GM18505 (cell line): ENCODE measurements at regions not wholly inside any gene's neighbourhood (a gene's known extent, or its start where the extent isn't known, plus 50 kb on each side); places are given as distances from the start of the nearest gene placed in this dataset.

Experiments
- ATAC-seq: cut with Tn5 transposase; IDR thresholded peaks from one replicate; pipeline ENCODE4 v1.9.1; 2021; ENCODE audit not compliant: unreplicated experiment
- POLR2A ChIP-seq: IDR thresholded peaks from 4 replicates; pipeline ENCODE4 v1.6.1; 2011; ENCODE audit warnings: borderline replicate concordance; ENCODE audit not compliant: insufficient read depth, insufficient read length; ENCODE audit errors: extremely low read depth

DNA sequence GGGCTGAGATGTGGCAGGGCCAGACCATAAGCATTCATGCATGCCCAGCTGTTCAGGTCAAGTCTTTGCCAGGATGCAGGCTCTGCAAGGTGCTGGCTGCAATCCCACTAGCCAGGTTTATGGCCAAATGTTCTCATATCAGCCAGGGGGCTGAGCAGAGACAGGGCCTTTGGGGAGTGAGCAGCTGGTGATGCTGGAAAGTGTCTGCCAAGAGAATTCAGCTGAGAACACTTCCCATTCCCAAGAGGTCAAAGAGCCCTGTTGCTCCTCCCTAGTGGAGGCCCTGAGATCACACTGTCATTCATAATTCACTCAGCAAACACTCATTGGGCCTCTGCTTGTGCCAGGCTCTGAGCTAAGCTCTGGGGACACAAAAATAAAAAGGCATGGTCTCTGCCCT is 150.3 kb downstream of the DMRTA2 start:
- ATAC-seq: no peak
- no peak for TF ChIP-seq POLR2A

DNA sequence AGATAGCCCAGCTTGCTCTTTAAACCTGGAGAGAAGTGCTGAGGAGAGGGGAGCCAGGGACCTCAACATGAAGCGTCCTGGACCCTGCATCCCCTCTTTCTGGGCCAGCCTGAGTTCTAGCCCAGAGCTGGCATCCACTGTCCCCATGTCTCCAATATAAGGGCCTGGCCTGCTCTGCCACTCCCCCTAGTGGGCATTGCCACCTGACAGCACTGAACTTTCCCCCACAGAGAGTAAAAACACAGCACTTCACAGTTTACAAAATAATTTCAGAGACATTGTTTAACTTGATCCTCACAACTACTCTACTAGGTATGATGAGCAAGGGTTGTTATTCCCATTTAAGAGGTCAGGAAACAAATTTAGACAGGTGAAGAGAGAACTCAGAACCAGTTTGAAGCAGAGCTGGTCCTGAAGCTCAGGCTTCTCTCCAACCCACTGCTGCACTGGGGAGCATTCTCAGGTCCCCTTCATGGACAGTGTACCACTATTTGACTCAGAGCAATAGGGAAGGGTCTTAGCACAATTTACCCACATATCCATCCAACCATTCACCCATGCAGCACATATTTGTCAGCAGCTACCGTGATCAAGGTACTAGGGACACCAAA is 151.2 kb downstream of the DMRTA2 start:
- no peak for TF ChIP-seq POLR2A
- no peak for ATAC-seq

DNA sequence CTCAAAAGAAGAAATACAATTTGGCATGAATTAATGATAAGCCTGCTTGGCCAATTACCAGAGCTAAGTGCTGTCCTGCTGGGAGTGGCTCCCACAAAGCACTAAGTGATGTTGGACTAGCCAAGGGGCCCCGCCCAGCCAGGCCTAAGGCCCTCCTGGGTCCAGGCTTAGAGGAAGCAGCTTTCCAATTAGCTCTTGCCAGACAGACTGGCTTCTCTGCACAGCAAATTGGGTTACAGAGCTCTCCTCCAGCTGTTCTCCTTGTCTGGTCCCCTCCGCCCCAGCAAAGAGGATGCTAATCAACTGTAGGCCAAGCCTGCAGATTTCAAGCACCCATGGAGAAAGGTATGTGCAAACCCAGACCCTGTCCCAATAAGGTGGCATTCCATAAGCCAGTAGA is 151.9 kb downstream of the DMRTA2 start:
- ATAC-seq: no peak
- no peak for TF ChIP-seq POLR2A

DNA sequence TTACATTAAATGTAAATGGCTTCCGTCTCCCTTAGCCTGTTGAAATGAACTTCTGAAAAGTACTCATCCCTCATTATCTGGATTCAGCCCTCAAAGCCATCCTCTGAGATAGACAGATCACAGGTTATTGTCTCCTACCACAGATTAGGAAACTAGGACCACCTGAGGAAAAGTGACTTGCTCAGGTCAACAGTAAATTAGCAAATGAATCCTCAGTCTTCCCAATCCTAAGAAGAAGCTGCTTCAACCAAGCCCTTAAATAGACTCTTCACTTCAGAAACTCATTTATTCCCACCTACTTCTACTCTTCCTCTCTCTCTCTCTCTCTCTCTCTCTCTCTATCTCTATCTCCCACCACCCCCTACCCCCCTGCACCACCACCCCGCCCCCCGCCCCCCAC is 152.3 kb downstream of the DMRTA2 start:
- ATAC-seq: no peak
- TF ChIP-seq POLR2A: no peak

DNA sequence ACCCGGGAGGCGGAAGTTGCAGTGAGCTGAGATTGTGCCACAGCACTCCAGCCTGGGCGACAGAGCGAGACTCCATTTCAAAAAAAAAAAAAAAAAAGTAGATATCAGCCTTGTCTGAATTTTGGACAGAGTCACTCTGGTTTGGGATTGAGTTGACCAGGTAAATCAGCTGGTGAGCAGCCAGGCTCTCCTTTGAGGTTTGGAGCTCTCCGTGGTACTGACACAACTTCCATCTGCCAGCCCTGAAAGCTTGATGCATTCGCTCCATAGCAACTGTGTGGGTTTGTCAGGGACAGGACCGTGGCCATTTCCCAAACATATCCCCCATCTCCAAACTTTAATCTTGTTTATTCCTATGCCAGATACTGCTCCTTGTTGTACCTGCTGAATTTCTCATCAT is 155.2 kb downstream of the DMRTA2 start:
- no peak for TF ChIP-seq POLR2A
- ATAC-seq: no peak

DNA sequence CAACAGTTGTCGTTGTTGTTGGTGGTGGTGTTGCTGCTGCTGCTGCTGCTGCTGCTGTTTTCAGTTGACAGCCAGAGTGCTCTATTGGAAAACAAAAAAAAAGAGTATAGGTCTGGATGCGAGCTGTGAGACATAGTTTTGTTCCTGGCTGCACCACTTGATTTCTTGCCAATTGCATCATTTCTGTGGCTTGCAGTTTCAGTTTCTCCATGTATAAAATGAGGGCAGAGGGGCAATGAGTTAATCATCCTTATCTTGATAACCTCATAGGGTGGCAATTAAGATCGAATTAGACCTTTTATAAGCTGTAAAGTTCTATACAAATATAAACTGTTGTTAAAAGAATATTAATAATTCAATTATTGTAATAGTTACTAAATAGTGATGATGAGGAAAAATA is 156.7 kb downstream of the DMRTA2 start:
- TF ChIP-seq POLR2A: no peak

DNA sequence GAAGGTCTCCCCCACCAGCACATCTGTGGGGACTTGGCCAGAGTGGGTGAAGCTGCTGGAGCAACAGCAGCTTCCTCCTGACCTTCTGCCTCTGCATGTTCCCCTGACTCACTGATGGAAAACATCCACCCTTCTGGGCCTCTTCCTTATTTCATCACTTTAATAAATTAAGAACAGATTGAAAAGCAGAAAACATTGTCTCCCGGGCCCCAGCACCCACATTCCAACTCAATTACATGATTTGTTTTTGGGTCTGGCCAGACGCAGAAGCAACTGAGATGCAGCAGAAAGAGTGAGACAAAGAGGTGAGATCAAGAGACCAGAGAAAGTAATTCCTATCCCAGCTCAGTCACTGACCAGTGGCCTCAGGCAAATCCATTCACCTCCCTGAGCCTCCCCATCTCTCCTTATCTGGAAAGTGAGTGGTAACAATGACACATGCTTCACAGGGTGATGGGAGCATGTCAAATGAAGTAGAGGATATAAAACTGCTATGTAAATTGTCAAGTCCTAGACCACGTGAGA is 157.1 kb downstream of the ELAVL4 start:
- no peak for ATAC-seq
- TF ChIP-seq POLR2A: no peak

More for the DNA sequence above, 156.7 kb downstream of the DMRTA2 start:
- ATAC-seq: no peak

DNA sequence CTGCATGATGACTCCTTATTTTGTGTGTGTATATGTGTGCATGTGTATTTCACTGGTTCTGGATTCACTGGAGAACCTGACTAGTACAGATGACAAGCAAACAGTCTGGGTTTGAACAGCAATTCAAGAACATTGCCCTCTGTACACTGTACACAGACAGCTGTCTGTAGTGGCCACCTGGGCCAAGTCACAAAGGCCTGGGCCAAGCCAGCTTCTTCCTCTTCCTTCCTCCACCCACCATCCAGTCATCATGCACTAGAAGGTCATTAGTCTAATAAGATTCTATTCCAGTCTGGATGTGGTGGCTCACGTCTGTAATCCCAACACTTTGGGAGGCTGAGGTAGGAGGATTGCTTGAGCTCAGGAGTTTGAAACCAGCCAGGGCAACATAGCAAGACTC is 155.9 kb downstream of the ELAVL4 start:
- TF ChIP-seq POLR2A: no peak
- ATAC-seq: no peak

DNA sequence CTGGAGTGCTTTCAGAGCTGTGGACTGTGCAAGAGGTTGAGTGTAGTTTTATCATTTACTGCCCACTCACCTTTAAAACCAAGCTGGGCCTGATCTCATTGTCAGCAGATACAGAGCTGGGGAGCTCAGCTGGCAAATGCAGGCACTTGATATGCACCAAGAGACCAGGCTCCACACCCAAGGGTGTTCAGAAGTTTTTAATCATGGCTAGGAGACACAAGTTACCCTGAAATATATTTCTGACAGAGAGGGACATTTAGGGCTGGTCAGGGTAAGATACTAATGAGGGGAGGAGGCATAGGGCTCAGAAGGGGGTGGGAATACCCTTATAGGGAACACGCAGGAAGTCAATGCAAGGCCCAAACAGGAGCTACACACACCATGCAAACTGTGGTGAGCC is 153.7 kb downstream of the ELAVL4 start:
- ATAC-seq: no peak

DNA sequence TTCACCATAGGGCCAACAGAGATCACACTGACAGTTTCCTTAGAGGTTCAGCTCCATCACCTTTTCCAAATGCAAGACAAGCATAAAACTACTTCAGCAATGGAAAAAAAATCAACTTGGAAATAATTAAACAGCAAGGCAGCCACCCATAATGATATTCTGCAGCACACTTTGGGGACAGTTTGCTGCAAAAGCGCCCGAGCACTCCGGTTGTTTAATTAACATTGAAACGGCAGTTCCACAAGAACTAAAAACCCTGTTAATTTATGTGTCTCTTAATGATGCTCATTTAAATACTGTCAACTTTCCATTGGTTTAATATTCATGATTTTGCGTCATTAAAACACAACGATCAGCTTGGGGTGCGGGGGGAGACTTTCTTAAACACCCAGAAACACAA is 153.2 kb downstream of the ELAVL4 start:
- ATAC-seq: no peak
- TF ChIP-seq POLR2A: no peak

More for the DNA sequence above, 153.7 kb downstream of the ELAVL4 start:
- no peak for TF ChIP-seq POLR2A

DNA sequence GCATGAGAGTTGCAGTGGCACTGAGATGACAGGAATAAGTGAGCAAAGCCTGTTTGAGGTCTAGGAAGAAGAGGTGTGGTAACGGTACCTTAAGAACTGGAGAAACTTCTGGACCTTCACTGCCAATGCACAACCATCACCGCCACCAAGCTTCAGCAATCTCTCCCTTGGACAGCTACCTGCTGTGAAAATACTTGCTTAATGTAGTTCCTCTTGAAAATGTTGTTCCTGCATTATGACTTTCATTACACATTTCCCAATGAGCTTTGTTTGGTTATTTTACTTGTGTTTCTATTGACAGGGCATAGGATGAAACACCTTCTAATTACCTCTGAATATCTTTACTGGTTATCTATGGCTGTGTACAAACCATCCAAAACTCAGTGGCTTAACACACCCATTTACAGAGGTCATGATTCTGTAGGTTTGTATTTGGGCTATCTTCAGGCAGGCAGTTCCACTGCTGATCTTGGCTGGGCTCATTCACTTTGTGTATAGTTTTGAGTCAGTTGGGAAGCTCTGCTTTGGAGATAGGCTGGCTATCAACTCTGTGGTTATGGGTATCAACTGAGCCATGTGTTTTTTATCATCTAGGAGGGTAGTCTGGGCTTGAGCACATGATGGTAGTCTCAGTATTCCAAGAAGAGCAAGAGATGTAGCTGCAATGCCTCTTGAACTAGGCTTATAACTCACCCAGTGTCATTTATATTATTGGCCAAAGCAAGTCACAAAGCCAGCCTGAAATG is 149.4 kb downstream of the ELAVL4 start:
- TF ChIP-seq POLR2A: no peak
- no peak for ATAC-seq

DNA sequence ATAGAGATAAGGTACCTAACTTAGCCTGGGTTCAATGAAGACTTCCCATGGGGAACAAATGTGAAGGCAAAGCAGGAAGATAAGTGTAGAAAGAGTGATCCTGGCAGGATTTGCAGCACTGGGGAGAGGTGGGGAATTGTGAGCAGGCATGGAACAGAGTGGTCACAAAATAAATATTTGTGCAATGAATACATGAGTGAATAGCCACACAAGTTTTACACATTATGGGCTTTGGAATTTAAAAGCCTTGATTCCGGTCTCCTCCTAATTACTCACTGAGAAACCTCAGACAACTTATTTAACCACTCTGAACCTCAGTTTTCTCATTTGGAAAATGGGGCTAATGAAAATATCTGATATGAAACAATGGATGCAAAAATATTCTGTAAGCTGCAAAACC is 148.3 kb downstream of the ELAVL4 start:
- TF ChIP-seq POLR2A: no peak
- ATAC-seq: no peak
